SH-SY5Y (cell line): ENCODE measurements at regions not wholly inside any gene's neighbourhood (a gene's known extent, or its start where the extent isn't known, plus 50 kb on each side); places are given as distances from the start of the nearest gene placed in this dataset.

ENCODE experiments used
- GATA2 ChIP-seq: IDR thresholded peaks from 2 replicates; pipeline ENCODE4 v1.6.1; 2011; ENCODE audit warnings: mild to moderate bottlenecking, low read depth, low read length
- GATA3 ChIP-seq: IDR thresholded peaks from 2 replicates; pipeline ENCODE4 v1.6.1; 2011; ENCODE audit warnings: low read depth, mild to moderate bottlenecking, low read length, moderate library complexity

- no peak for TF ChIP-seq GATA3
- TF ChIP-seq GATA2, result no peak
Observed at GRCh38 chr20:39894067-39894466, 795.0 kb downstream of the MAFB start.
